IPS-20b (cell line): ENCODE measurements at regions not wholly inside any gene's neighbourhood (a gene's known extent, or its start where the extent isn't known, plus 50 kb on each side); places are given as distances from the start of the nearest gene placed in this dataset.

Experiments used
- H3K27ac ChIP-seq: one replicate; pipeline ENCODE4 v1.5.1; 2013; ENCODE audit warnings: low read length
- H3K27me3 ChIP-seq: 2 replicates; pipeline ENCODE4 v1.6.1; 2013; ENCODE audit warnings: mild to moderate bottlenecking, low read length, inconsistent platforms; ENCODE audit not compliant: insufficient read depth
- H3K36me3 ChIP-seq: 2 replicates; pipeline ENCODE4 v1.6.1; 2013; ENCODE audit warnings: low read depth, mild to moderate bottlenecking, inconsistent platforms, low read length, moderate library complexity; ENCODE audit not compliant: insufficient read depth
- H3K4me1 ChIP-seq: 2 replicates; pipeline ENCODE4 v1.6.1; 2013; ENCODE audit warnings: mild to moderate bottlenecking, control low read depth, inconsistent platforms, low read length, moderate library complexity; ENCODE audit not compliant: insufficient read depth
- H3K4me3 ChIP-seq: 2 replicates; pipeline ENCODE4 v1.5.1; 2013; ENCODE audit warnings: mild to moderate bottlenecking, low read length, inconsistent platforms
- H3K9ac ChIP-seq: 2 replicates; pipeline ENCODE4 v1.6.1; 2013; ENCODE audit warnings: low read depth, mild to moderate bottlenecking, inconsistent platforms, low read length, moderate library complexity
- H3K9me3 ChIP-seq: 2 replicates; pipeline ENCODE4 v1.6.1; 2013; ENCODE audit warnings: mild to moderate bottlenecking, low read depth, low read length, inconsistent platforms; ENCODE audit not compliant: insufficient read depth

GRCh38 chr2:43039376-43040080, 186.9 kb downstream of the ZFP36L2 start:
- no peaks in the 10 kb centered on the region for H3K36me3 ChIP-seq
- H3K27ac ChIP-seq: no peak overlapping the region
- no peak overlapping the region for H3K9ac ChIP-seq
- H3K9me3 ChIP-seq: no peaks in the 10 kb centered on the region
- peaks cover 10% of the 10 kb centered on the region; the same call in 1 of the 2 replicates for H3K4me1 ChIP-seq
- no peaks in the 10 kb centered on the region for H3K27me3 ChIP-seq
- no peak overlapping the region for H3K4me3 ChIP-seq

- H3K27ac ChIP-seq: no peak overlapping the region
- H3K4me1 ChIP-seq: peaks cover 10% of the 10 kb centered on the region; the same call in 1 of the 2 replicates
- H3K9ac ChIP-seq: no peak overlapping the region
- no peaks in the 10 kb centered on the region for H3K27me3 ChIP-seq
- no peaks in the 10 kb centered on the region for H3K36me3 ChIP-seq
- no peaks in the 10 kb centered on the region for H3K9me3 ChIP-seq
- H3K4me3 ChIP-seq: no peak overlapping the region
Observed at GRCh38 chr2:43038696-43039094, 187.7 kb downstream of the ZFP36L2 start.

GRCh38 chr2:43038034-43038695, 188.2 kb downstream of the ZFP36L2 start:
- Histone ChIP-seq H3K4me3 (no peak overlapping the region), H3K9ac (no peak overlapping the region), H3K27me3 (no peaks in the 10 kb centered on the region), H3K36me3 (no peaks in the 10 kb centered on the region), H3K27ac (no peak overlapping the region), H3K9me3 (no peaks in the 10 kb centered on the region), H3K4me1 (peaks cover 10% of the 10 kb centered on the region; the same call in 1 of the 2 replicates)

- Histone ChIP-seq H3K27me3 (no peaks in the 10 kb centered on the region), H3K4me1 (no peaks in the 10 kb centered on the region), H3K36me3 (no peaks in the 10 kb centered on the region), H3K27ac (no peak overlapping the region), H3K4me3 (no peak overlapping the region), H3K9me3 (no peaks in the 10 kb centered on the region), H3K9ac (no peak overlapping the region)
Observed at GRCh38 chr2:43035922-43036321, 190.5 kb downstream of the ZFP36L2 start.

- Histone ChIP-seq H3K4me3 (no peak overlapping the region), H3K36me3 (no peaks in the 10 kb centered on the region), H3K27me3 (no peaks in the 10 kb centered on the region), H3K27ac (no peak overlapping the region), H3K9me3 (no peaks in the 10 kb centered on the region), H3K9ac (no peak overlapping the region), H3K4me1 (no peaks in the 10 kb centered on the region)
Observed at GRCh38 chr2:43034921-43035320, 191.5 kb downstream of the ZFP36L2 start.

- no peaks in the 10 kb centered on the region for H3K36me3 ChIP-seq
- no peaks in the 10 kb centered on the region for H3K4me1 ChIP-seq
- H3K9ac ChIP-seq: no peak overlapping the region
- no peaks in the 10 kb centered on the region for H3K9me3 ChIP-seq
- H3K4me3 ChIP-seq: no peak overlapping the region
- H3K27me3 ChIP-seq: no peaks in the 10 kb centered on the region
- H3K27ac ChIP-seq: no peak overlapping the region
Observed at GRCh38 chr2:43034242-43034619, 192.2 kb downstream of the ZFP36L2 start.

- H3K36me3 ChIP-seq: no peaks in the 10 kb centered on the region
- no peak overlapping the region for H3K9ac ChIP-seq
- H3K4me1 ChIP-seq: no peaks in the 10 kb centered on the region
- no peaks in the 10 kb centered on the region for H3K9me3 ChIP-seq
- no peak overlapping the region for H3K27ac ChIP-seq
- no peak overlapping the region for H3K4me3 ChIP-seq
- H3K27me3 ChIP-seq: no peaks in the 10 kb centered on the region
Observed at GRCh38 chr2:43033466-43034241, 192.8 kb downstream of the ZFP36L2 start.

- H3K9ac ChIP-seq: no peak overlapping the region
- no peaks in the 10 kb centered on the region for H3K36me3 ChIP-seq
- no peak overlapping the region for H3K4me3 ChIP-seq
- H3K27ac ChIP-seq: no peak overlapping the region
- H3K27me3 ChIP-seq: no peaks in the 10 kb centered on the region
- H3K4me1 ChIP-seq: no peaks in the 10 kb centered on the region
- H3K9me3 ChIP-seq: no peaks in the 10 kb centered on the region
Observed at GRCh38 chr2:43033016-43033270, 193.5 kb downstream of the ZFP36L2 start.

- Histone ChIP-seq H3K9me3 (no peaks in the 10 kb centered on the region), H3K4me3 (no peak overlapping the region), H3K9ac (no peak overlapping the region), H3K36me3 (no peaks in the 10 kb centered on the region), H3K27me3 (no peaks in the 10 kb centered on the region), H3K27ac (no peak overlapping the region), H3K4me1 (no peaks in the 10 kb centered on the region)
Observed at GRCh38 chr2:43032213-43033015, 194.0 kb downstream of the ZFP36L2 start.

GRCh38 chr2:43031471-43032212, 194.8 kb downstream of the ZFP36L2 start:
- H3K27me3 ChIP-seq: no peaks in the 10 kb centered on the region
- no peak overlapping the region for H3K9ac ChIP-seq
- H3K9me3 ChIP-seq: no peaks in the 10 kb centered on the region
- no peak overlapping the region for H3K4me3 ChIP-seq
- no peaks in the 10 kb centered on the region for H3K4me1 ChIP-seq
- H3K27ac ChIP-seq: no peak overlapping the region
- no peaks in the 10 kb centered on the region for H3K36me3 ChIP-seq
